ENCODE measurements at regions not wholly inside any gene's neighbourhood (a gene's known extent, or its start where the extent isn't known, plus 50 kb on each side); places are given as distances from the start of the nearest gene placed in this dataset.

- TF ChIP-seq SUZ12 (IDR thresholded peaks at IDR 0.05) = no peak
- no peak for TF ChIP-seq LEF1 (IDR thresholded peaks at IDR 0.05; ENCODE audit: borderline replicate concordance)
- TF ChIP-seq FOXA1 (IDR thresholded peaks at IDR 0.05) = no peak
- TF ChIP-seq HDGF (IDR thresholded peaks at IDR 0.05; ENCODE audit: borderline replicate concordance) = no peak
- TF ChIP-seq ARNT (IDR thresholded peaks at IDR 0.05) = no peak
Measured at GRCh38 chr6:153938876-153939275, 100.2 kb upstream of the OPRM1 start.

Measured in HEK293T (cell line).